GM12865 (cell line): ENCODE measurements at regions not wholly inside any gene's neighbourhood (a gene's known extent, or its start where the extent isn't known, plus 50 kb on each side); places are given as distances from the start of the nearest gene placed in this dataset.

Experiments used
- DNase-seq: peaks from one replicate; pipeline ENCODE4 v3.0.0; 2010; ENCODE audit warnings: low read depth
- H3K4me3 ChIP-seq: 2 replicates; pipeline ENCODE4 v1.5.1; 2011; ENCODE audit warnings: mild to moderate bottlenecking, low read depth, low read length, control low read depth
- CTCF ChIP-seq: IDR thresholded peaks from 2 replicates; pipeline ENCODE4 v1.5.1; 2011; ENCODE audit warnings: low read length, control low read depth, low read depth, inconsistent platforms; ENCODE audit not compliant: insufficient read depth; ENCODE audit errors: missing control alignments

GRCh38 chr3:83251490-83251889 is 1490.0 kb upstream of the GBE1 start:
- DNase-seq: no peak

GRCh38 chr3:83250613-83251012 is 1489.2 kb upstream of the GBE1 start:
- TF ChIP-seq CTCF: no peak

More at GRCh38 chr3:83251490-83251889, 1490.0 kb upstream of the GBE1 start:
- no peak for TF ChIP-seq CTCF
- H3K4me3 ChIP-seq: no peak overlapping the region

GRCh38 chr3:83248454-83248853 is 1487.0 kb upstream of the GBE1 start:
- no peak for TF ChIP-seq CTCF
- DNase-seq: no peak

More at GRCh38 chr3:83250613-83251012, 1489.2 kb upstream of the GBE1 start:
- no peak for DNase-seq
- no peak overlapping the region for H3K4me3 ChIP-seq

GRCh38 chr3:83235180-83235814 is 1473.9 kb upstream of the GBE1 start:
- TF ChIP-seq CTCF: no peak
- no peak overlapping the region for H3K4me3 ChIP-seq
- no peak for DNase-seq

More at GRCh38 chr3:83248454-83248853, 1487.0 kb upstream of the GBE1 start:
- no peak overlapping the region for H3K4me3 ChIP-seq

GRCh38 chr3:83233715-83234114 is 1472.3 kb upstream of the GBE1 start:
- no peak for TF ChIP-seq CTCF
- DNase-seq: no peak
- no peak overlapping the region for H3K4me3 ChIP-seq

GRCh38 chr3:83230841-83231240 is 1469.4 kb upstream of the GBE1 start:
- DNase-seq: no peak
- no peak overlapping the region for H3K4me3 ChIP-seq
- no peak for TF ChIP-seq CTCF

- no peak for DNase-seq
- TF ChIP-seq CTCF: no peak
- H3K4me3 ChIP-seq: no peak overlapping the region
Measured at GRCh38 chr3:83230376-83230775, 1468.9 kb upstream of the GBE1 start.
